ENCODE measurements at regions not wholly inside any gene's neighbourhood (a gene's known extent, or its start where the extent isn't known, plus 50 kb on each side); places are given as distances from the start of the nearest gene placed in this dataset.

GRCh38 chr2:144079803-144080202 is 440.1 kb downstream of the ZEB2 start:
- H3K9me3 ChIP-seq (ENCODE audit: control insufficient read depth, low read length): no peaks in the 10 kb centered on the region
- H3K36me3 ChIP-seq (ENCODE audit: control insufficient read depth, insufficient read depth, low read length): no peaks in the 10 kb centered on the region
- H3K4me1 ChIP-seq (ENCODE audit: control insufficient read depth, insufficient read depth, low read length, poor library complexity, severe bottlenecking): no peaks in the 10 kb centered on the region
- H3K27me3 ChIP-seq (replicated peaks; ENCODE audit: control insufficient read depth, insufficient read depth, low read length, poor library complexity, severe bottlenecking): no peaks in the 10 kb centered on the region
- H3K27ac ChIP-seq (ENCODE audit: insufficient read depth, low read length, poor library complexity, severe bottlenecking): no peak overlapping the region
- no peak for DNase-seq
- H3K4me3 ChIP-seq (ENCODE audit: insufficient read depth, low read depth, low read length, poor library complexity, severe bottlenecking): no peak overlapping the region

DNA sequence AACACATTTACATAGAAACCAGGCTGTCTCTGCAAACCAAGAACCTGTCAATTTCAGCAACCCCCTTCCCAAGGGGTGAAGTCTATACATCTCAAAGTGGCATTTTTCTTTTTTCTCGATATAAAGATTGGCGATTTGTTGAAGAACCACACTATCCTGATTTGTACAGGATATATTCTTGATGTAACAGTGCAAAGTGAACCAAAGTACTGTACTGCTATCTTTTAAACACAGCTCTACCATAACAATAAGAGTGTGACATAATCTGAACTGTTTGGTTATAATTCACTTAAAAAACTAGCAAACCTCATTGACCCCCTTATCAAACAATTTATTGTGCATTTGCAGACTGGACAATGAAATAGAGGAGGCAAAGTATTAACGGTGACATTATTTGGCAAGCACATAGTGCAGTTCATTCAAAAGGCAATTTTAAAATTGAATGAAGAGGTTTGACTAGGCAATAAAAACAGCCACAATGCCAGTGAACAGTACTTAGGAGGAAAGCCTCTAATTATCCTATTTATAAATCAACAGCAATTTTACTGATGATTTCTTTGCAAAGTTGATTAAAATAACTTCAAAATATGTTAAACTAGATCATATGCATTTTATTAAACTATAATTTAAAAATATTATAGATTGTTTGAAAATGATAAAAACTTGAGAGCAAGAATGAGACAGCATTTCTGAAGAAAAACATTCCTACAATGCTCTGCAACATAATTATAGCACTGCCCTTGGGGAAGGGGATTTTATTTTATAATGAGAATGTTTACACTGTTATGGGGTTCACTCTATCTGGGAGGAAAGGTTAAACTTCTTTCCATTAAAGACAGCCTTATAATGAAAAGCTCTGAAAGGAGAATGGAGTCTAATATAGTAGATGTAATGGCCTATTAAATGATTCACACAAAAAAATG is 440.9 kb downstream of the ZEB2 start:
- Histone ChIP-seq H3K9me3 (ENCODE audit: control insufficient read depth, low read length) (no peaks in the 10 kb centered on the region), H3K36me3 (ENCODE audit: control insufficient read depth, insufficient read depth, low read length) (no peaks in the 10 kb centered on the region), H3K4me1 (ENCODE audit: control insufficient read depth, insufficient read depth, low read length, poor library complexity, severe bottlenecking) (no peaks in the 10 kb centered on the region), H3K27me3 (replicated peaks; ENCODE audit: control insufficient read depth, insufficient read depth, low read length, poor library complexity, severe bottlenecking) (no peaks in the 10 kb centered on the region), H3K27ac (ENCODE audit: insufficient read depth, low read length, poor library complexity, severe bottlenecking) (no peak overlapping the region), H3K4me3 (ENCODE audit: insufficient read depth, low read depth, low read length, poor library complexity, severe bottlenecking) (no peak overlapping the region)
- no peak for DNase-seq

DNA sequence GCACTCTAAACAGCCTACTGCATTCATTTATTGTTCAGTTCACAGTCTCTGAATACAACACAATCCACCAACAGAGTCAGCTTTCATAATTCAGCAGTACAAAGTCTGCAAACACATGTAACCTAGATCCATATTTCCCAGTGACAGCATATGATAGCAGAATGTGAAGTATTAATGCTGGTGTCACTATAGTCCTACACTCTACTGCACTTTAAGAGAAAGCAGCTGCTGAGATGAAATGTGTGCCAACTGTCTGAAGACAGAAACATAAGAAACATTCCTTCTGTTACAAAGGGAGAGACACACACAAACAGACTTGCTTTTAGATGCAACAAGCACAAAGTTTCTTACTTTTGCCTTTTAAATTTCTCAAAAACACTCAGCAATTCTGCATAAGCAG is 441.8 kb downstream of the ZEB2 start:
- DNase-seq: no peak
- no peaks in the 10 kb centered on the region for H3K27me3 ChIP-seq (replicated peaks; ENCODE audit: control insufficient read depth, insufficient read depth, low read length, poor library complexity, severe bottlenecking)
- H3K27ac ChIP-seq (ENCODE audit: insufficient read depth, low read length, poor library complexity, severe bottlenecking): no peak overlapping the region
- H3K36me3 ChIP-seq (ENCODE audit: control insufficient read depth, insufficient read depth, low read length): no peaks in the 10 kb centered on the region
- H3K4me3 ChIP-seq (ENCODE audit: insufficient read depth, low read depth, low read length, poor library complexity, severe bottlenecking): no peak overlapping the region
- no peaks in the 10 kb centered on the region for H3K9me3 ChIP-seq (ENCODE audit: control insufficient read depth, low read length)
- H3K4me1 ChIP-seq (ENCODE audit: control insufficient read depth, insufficient read depth, low read length, poor library complexity, severe bottlenecking): no peaks in the 10 kb centered on the region

DNA sequence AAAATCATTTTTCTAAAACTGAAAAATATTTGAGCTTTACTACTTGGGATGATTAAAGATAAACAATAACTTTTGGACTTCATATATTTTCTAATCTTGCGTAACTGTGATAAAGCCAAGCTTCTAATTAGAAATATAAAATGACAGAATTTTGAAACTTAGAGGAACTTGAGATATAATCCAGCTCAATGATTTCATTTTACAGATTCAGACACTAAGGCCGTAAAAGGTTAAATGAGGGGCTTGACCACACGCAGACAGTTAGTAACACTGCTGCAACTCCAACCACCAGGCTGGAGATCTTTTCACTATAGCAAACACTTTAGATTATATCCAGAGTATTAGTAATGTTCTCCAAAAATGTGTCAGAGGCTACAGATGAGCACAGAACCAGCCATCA is 445.5 kb downstream of the ZEB2 start:
- H3K9me3 ChIP-seq (ENCODE audit: control insufficient read depth, low read length): no peaks in the 10 kb centered on the region
- no peak overlapping the region for H3K27ac ChIP-seq (ENCODE audit: insufficient read depth, low read length, poor library complexity, severe bottlenecking)
- no peaks in the 10 kb centered on the region for H3K27me3 ChIP-seq (replicated peaks; ENCODE audit: control insufficient read depth, insufficient read depth, low read length, poor library complexity, severe bottlenecking)
- H3K4me3 ChIP-seq (ENCODE audit: insufficient read depth, low read depth, low read length, poor library complexity, severe bottlenecking): no peak overlapping the region
- no peak for DNase-seq
- H3K36me3 ChIP-seq (ENCODE audit: control insufficient read depth, insufficient read depth, low read length): no peaks in the 10 kb centered on the region
- no peaks in the 10 kb centered on the region for H3K4me1 ChIP-seq (ENCODE audit: control insufficient read depth, insufficient read depth, low read length, poor library complexity, severe bottlenecking)

DNA sequence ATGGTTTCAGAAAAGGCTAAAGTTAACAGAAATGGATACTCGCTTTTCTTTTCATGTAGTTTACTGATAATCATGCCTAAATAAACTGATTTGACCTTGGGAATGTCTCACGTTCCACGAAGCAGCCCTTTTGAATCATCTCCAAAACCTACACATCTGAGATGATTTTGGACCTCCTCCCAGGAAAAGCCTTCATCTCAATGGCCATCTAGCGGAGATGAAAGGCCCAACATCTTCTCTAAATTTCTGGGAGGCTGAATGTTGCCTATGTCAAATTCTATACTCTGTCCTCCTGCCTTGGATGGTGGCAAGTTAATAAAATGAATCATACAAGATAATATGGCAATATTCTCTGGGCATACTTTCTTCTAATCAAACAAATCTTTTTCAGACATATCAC is 448.5 kb downstream of the ZEB2 start:
- DNase-seq: no peak
- Histone ChIP-seq H3K9me3 (ENCODE audit: control insufficient read depth, low read length) (no peaks in the 10 kb centered on the region), H3K27ac (ENCODE audit: insufficient read depth, low read length, poor library complexity, severe bottlenecking) (no peak overlapping the region)

GRCh38 chr2:144067506-144067905 is 452.4 kb downstream of the ZEB2 start:
- Histone ChIP-seq H3K27ac (ENCODE audit: insufficient read depth, low read length, poor library complexity, severe bottlenecking) (no peak overlapping the region), H3K36me3 (ENCODE audit: control insufficient read depth, insufficient read depth, low read length) (no peaks in the 10 kb centered on the region), H3K27me3 (replicated peaks; ENCODE audit: control insufficient read depth, insufficient read depth, low read length, poor library complexity, severe bottlenecking) (no peaks in the 10 kb centered on the region), H3K4me1 (ENCODE audit: control insufficient read depth, insufficient read depth, low read length, poor library complexity, severe bottlenecking) (no peaks in the 10 kb centered on the region), H3K4me3 (ENCODE audit: insufficient read depth, low read depth, low read length, poor library complexity, severe bottlenecking) (no peak overlapping the region), H3K9me3 (ENCODE audit: control insufficient read depth, low read length) (no peaks in the 10 kb centered on the region)
- no peak for DNase-seq

More for the DNA sequence above, 448.5 kb downstream of the ZEB2 start:
- H3K4me1 ChIP-seq (ENCODE audit: control insufficient read depth, insufficient read depth, low read length, poor library complexity, severe bottlenecking): no peaks in the 10 kb centered on the region
- H3K27me3 ChIP-seq (replicated peaks; ENCODE audit: control insufficient read depth, insufficient read depth, low read length, poor library complexity, severe bottlenecking): no peaks in the 10 kb centered on the region
- H3K36me3 ChIP-seq (ENCODE audit: control insufficient read depth, insufficient read depth, low read length): no peaks in the 10 kb centered on the region
- H3K4me3 ChIP-seq (ENCODE audit: insufficient read depth, low read depth, low read length, poor library complexity, severe bottlenecking): no peak overlapping the region

GRCh38 chr2:144063602-144064001 is 456.3 kb downstream of the ZEB2 start:
- H3K27ac ChIP-seq (ENCODE audit: insufficient read depth, low read length, poor library complexity, severe bottlenecking): no peak overlapping the region
- no peak overlapping the region for H3K4me3 ChIP-seq (ENCODE audit: insufficient read depth, low read depth, low read length, poor library complexity, severe bottlenecking)
- no peaks in the 10 kb centered on the region for H3K4me1 ChIP-seq (ENCODE audit: control insufficient read depth, insufficient read depth, low read length, poor library complexity, severe bottlenecking)
- H3K36me3 ChIP-seq (ENCODE audit: control insufficient read depth, insufficient read depth, low read length): no peaks in the 10 kb centered on the region
- no peak for DNase-seq
- H3K27me3 ChIP-seq (replicated peaks; ENCODE audit: control insufficient read depth, insufficient read depth, low read length, poor library complexity, severe bottlenecking): no peaks in the 10 kb centered on the region
- no peaks in the 10 kb centered on the region for H3K9me3 ChIP-seq (ENCODE audit: control insufficient read depth, low read length)

GRCh38 chr2:144054911-144055310 is 465.0 kb downstream of the ZEB2 start:
- H3K27ac ChIP-seq (ENCODE audit: insufficient read depth, low read length, poor library complexity, severe bottlenecking): no peak overlapping the region
- no peaks in the 10 kb centered on the region for H3K9me3 ChIP-seq (ENCODE audit: control insufficient read depth, low read length)
- no peaks in the 10 kb centered on the region for H3K36me3 ChIP-seq (ENCODE audit: control insufficient read depth, insufficient read depth, low read length)
- no peaks in the 10 kb centered on the region for H3K4me1 ChIP-seq (ENCODE audit: control insufficient read depth, insufficient read depth, low read length, poor library complexity, severe bottlenecking)
- DNase-seq: no peak
- no peaks in the 10 kb centered on the region for H3K27me3 ChIP-seq (replicated peaks; ENCODE audit: control insufficient read depth, insufficient read depth, low read length, poor library complexity, severe bottlenecking)
- H3K4me3 ChIP-seq (ENCODE audit: insufficient read depth, low read depth, low read length, poor library complexity, severe bottlenecking): no peak overlapping the region

GRCh38 chr2:144052083-144052482 is 467.8 kb downstream of the ZEB2 start:
- H3K27ac ChIP-seq (ENCODE audit: insufficient read depth, low read length, poor library complexity, severe bottlenecking): no peak overlapping the region
- no peaks in the 10 kb centered on the region for H3K36me3 ChIP-seq (ENCODE audit: control insufficient read depth, insufficient read depth, low read length)
- no peak for DNase-seq
- no peaks in the 10 kb centered on the region for H3K27me3 ChIP-seq (replicated peaks; ENCODE audit: control insufficient read depth, insufficient read depth, low read length, poor library complexity, severe bottlenecking)
- H3K4me3 ChIP-seq (ENCODE audit: insufficient read depth, low read depth, low read length, poor library complexity, severe bottlenecking): no peak overlapping the region
- no peaks in the 10 kb centered on the region for H3K9me3 ChIP-seq (ENCODE audit: control insufficient read depth, low read length)
- H3K4me1 ChIP-seq (ENCODE audit: control insufficient read depth, insufficient read depth, low read length, poor library complexity, severe bottlenecking): no peaks in the 10 kb centered on the region

GRCh38 chr2:144049137-144049536 is 470.8 kb downstream of the ZEB2 start:
- Histone ChIP-seq H3K4me1 (ENCODE audit: control insufficient read depth, insufficient read depth, low read length, poor library complexity, severe bottlenecking) (no peaks in the 10 kb centered on the region), H3K27ac (ENCODE audit: insufficient read depth, low read length, poor library complexity, severe bottlenecking) (no peak overlapping the region), H3K27me3 (replicated peaks; ENCODE audit: control insufficient read depth, insufficient read depth, low read length, poor library complexity, severe bottlenecking) (no peaks in the 10 kb centered on the region), H3K9me3 (ENCODE audit: control insufficient read depth, low read length) (no peaks in the 10 kb centered on the region), H3K4me3 (ENCODE audit: insufficient read depth, low read depth, low read length, poor library complexity, severe bottlenecking) (no peak overlapping the region), H3K36me3 (ENCODE audit: control insufficient read depth, insufficient read depth, low read length) (no peaks in the 10 kb centered on the region)
- DNase-seq: no peak
